Endometrial microvascular endothelial cells (primary cell): ENCODE measurements at regions not wholly inside any gene's neighbourhood (a gene's known extent, or its start where the extent isn't known, plus 50 kb on each side); places are given as distances from the start of the nearest gene placed in this dataset.

ENCODE experiments used
- in situ Hi-C: cut with HindIII; loops from 2 replicates; pipeline ENCODE4 v1.10.0; 2017; ENCODE audit warnings: low sequenced_read_pairs, low pct_unique_long_range_greater_than_20kb; ENCODE audit errors: inconsistent ontology term

- in situ Hi-C loops, result no loop called here
Measured at GRCh38 chr11:128053981-128054931, 533.1 kb downstream of the ETS1 start.

- in situ Hi-C loops, result no loop called here
Measured at GRCh38 chr11:128052912-128053641, 534.3 kb downstream of the ETS1 start.

DNA sequence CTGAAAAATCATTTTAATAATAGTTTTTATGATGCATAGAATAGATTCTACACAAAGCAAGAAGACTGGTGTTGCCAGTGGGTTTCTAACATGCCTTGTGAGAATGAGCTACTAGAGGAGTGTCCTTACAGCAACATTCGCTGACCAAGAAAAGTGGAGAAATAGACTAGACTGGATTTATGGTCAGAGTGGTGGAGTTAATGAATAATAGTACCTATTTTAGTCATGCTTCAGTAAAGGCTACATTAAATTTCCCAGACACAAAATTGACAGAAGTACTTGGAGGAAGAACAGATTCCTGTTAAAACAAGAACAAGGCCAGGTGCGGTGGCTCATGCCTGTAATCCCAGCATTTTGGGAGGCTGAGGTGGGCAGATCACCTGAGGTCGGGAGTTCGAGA, 539.2 kb downstream of the ETS1 start:
- in situ Hi-C loops, result loop anchor here (25.0 kb wide), 1 partner anchor 114 kb away; no protein-coding TSS in a partner anchor

DNA sequence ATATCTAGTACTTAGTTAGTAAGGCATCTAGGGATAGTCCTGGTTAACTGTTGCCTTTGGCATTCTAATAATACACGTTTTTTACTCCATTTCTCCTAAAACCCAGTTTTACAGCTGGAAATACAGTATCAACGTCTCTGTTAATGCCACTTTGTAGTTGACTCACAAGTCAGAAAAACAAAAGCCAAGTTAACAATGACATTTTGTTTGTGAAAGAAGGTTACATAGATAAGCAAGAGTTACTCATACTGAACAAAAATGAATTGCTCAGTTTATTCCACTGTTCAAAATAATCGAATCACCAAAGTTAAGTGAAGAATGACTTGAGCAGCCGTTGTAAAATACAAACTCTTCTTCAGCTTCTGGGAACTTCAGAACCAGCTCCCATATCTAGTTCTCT, 540.3 kb downstream of the ETS1 start:
- in situ Hi-C loops, result loop anchor here (25.0 kb wide), 1 partner anchor 115 kb away; no protein-coding TSS in a partner anchor

DNA sequence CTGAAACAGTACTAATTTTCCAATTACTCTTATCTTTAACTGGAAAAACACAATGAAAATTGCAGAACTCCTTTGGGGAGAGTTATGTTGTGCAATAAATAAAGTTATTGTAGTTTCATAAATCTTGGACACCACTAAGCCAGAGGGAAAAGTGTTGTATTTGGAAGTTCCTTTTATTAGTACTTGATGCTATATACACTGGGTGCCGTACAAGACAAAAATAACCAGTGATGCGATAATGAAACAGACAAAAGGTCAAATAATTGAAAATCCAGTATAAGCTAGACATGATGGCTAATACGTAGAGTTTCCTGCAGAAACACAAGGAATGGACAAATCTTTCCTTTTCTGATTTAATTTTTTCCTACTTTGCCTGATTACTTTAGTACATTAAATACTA, 541.1 kb downstream of the ETS1 start:
- in situ Hi-C loops, result loop anchor here (25.0 kb wide), 1 partner anchor 116 kb away; no protein-coding TSS in a partner anchor

DNA sequence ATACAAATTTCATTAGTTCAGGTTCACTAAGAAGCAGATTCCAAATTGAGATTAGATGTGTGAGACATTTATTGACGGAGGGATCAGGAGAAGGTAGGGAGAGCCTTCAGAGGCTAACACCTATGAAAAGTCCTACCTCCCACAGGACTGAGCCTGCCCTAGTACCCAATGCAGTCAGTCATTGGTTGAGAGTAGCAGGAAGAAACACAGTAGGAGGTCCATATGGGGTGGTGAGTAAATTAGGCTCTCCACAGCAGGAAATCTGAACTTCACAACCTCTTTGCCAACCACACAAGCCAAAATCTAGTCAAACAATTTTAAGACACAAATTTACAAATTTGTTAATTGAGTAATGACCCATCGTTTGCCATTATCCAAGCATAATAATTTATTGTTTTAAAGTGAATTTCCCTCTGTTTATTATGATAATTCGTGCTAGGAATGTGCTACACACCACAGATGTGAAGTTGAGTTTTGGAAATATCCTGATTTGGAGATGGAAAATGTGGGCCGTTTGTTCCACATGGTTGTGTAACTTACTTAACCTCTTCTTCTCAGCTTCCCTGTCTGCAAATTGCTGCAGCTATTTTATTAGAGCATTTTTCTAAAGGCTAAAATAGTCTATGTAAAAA, 542.1 kb downstream of the ETS1 start:
- in situ Hi-C loops, result loop anchor here (25.0 kb wide), 1 partner anchor 117 kb away; no protein-coding TSS in a partner anchor

GRCh38 chr11:128042290-128042751, 545.0 kb downstream of the ETS1 start:
- in situ Hi-C loops, result loop anchor here (25.0 kb wide), 1 partner anchor 120 kb away; no protein-coding TSS in a partner anchor

DNA sequence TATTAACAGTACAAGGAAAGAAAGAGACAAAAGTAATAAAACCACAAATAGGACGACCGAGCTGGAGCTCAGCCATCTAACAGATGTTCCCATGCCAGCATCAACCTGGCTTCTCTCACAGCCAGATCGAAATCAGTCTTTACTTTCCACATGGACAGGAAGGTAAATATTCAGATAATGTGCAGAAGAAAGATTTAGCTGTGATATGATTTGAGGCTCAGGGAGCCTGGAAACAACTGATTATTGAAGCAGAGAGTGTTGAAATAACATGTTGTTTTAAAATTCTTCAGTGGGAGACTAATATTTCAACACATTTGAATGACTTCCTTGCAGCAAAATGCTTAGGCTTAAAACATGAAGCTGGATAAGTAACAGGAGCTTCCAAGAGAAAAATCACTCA, 546.8 kb downstream of the ETS1 start:
- in situ Hi-C loops, result loop anchor here (25.0 kb wide), 1 partner anchor 122 kb away; no protein-coding TSS in a partner anchor

DNA sequence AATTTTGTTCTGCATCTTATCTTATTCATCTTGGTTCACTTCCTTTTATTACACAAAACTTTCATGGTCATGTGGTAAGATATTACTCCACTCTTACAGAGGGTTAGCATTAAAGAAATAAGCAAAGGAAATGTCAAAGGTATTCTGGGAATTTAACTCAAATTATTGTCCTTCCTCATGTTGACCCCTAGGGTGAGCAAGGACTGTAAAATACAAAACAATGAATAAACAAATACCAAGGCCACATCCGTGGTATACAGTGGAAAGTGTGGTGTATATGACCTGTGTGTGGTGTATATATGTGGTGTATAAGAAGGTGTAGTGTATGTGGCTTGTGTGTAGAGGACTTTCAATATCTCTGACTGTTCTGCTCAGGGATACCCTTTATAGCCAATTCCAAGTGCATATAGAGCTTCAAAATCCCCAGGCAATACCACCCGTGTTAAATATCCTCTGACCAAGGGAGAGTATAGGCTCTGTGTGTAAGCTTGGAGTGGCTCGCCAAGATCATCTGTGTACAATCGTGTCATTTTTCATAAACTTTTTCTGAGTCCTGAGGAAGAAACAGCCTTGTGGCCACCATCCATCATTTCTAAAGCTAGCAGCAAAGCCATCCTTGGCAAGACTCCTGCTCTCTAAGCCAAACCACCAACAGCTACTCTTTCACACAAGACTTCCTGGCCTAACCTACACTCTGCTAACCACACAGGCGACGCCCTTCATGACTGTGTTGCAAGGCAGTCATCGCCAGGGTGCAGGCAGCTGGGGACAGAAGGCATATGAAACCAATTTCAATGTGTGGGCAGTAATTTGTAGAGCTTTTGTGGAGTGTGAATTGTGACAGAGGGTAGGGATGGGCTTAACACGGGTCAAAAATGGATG, 548.0 kb downstream of the ETS1 start:
- in situ Hi-C loops, result loop anchor here (25.0 kb wide), 1 partner anchor 123 kb away; no protein-coding TSS in a partner anchor

DNA sequence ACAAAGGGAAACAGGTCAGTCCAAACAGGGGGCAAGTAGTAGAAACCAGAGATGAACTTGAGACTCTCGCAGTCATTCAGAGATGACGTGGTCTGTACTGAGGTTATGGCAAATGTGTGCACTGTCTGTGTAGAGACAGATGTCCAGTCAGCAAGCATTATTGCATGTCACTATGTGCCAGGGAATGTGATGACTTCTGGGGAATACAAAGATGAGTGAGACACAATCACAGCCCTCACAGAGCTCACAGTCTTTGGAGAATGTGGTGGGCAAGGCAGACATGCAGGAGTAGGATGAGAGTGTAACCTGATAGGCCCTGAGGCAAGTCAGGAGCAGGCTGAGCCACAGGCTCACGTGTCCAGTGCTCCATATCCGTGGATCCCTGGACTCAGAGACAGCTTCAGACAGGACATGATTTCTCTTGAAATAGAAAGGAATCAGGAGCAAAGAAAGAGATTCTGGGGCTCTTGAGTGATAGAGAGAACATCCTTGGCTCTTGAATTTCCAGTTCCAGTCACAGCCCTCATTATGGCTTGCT, 550.7 kb downstream of the ETS1 start:
- in situ Hi-C loops, result loop anchor here (25.0 kb wide), 1 partner anchor 126 kb away; no protein-coding TSS in a partner anchor

GRCh38 chr11:128036006-128036405, 551.4 kb downstream of the ETS1 start:
- in situ Hi-C loops, result loop anchor here (25.0 kb wide), 1 partner anchor 126 kb away; no protein-coding TSS in a partner anchor

GRCh38 chr11:128031538-128032134, 555.7 kb downstream of the ETS1 start:
- in situ Hi-C loops, result loop anchor here (25.0 kb wide), 1 partner anchor 131 kb away; no protein-coding TSS in a partner anchor

GRCh38 chr11:128029219-128029722, 558.1 kb downstream of the ETS1 start:
- in situ Hi-C loops, result loop anchor here (25.0 kb wide), 1 partner anchor 133 kb away; no protein-coding TSS in a partner anchor

DNA sequence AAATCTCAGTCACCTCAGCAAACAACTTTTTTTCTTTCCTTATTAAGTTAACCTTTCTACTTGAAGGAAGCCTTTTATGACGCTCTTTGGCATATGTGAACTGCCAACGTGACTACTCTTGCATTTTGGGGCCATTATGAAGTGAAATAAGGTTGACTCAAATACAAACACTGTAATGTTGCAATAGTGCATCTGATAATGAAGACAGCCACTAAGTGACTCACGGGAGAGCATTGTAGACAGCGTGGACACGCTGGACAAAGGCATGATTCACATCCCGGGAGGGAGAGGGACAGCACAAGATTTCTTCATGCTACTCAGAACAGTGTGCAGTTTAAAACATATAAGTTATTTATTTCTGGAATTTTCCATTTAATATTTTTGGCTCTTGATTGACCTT, 560.8 kb downstream of the ETS1 start:
- in situ Hi-C loops, result loop anchor here (25.0 kb wide), 1 partner anchor 136 kb away; no protein-coding TSS in a partner anchor

GRCh38 chr11:128022761-128023160, 564.6 kb downstream of the ETS1 start:
- in situ Hi-C loops, result no loop called here

- in situ Hi-C loops, result no loop called here
Measured at GRCh38 chr11:128022007-128022368, 565.4 kb downstream of the ETS1 start.
